ENCODE measurements at regions not wholly inside any gene's neighbourhood (a gene's known extent, or its start where the extent isn't known, plus 50 kb on each side); places are given as distances from the start of the nearest gene placed in this dataset.

DNA sequence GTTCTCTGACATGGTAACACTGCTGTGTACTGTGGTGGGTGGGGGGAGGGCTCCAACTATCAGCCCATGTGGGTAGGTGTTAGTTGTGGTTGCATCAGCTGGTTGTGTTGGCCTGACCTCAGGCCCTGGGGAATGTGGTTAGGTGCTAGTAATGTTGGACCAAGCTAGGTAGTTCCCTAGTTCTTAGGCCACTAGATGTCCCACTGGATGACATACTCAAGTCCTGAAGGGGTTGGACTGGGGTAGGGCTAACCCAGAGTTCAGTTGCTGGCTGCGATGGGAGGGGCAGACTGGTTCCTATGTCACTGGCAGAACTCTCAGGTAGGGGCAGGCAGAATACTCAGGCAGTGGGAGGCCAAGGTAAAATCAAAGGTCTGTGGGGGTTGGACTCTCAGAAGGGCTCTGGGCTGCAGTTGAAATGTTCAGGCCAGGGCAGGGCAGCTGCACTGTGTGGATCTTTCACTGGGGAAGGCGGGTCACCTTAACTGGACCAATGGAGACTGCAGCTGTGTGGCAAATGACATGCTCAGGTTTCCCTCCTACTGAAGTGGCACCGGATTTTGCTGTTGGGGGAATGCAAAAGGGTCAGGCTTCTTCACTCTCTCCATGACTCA lies 870.7 kb downstream of the LRRIQ3 start:
- no peak for ATAC-seq
- H3K4me3 Mint-ChIP-seq, result no peak overlapping the region
- intact Hi-C loops (cut with micrococcal nuclease), result no loop called here
- H3K27me3 ChIP-seq (ENCODE audit: control insufficient read depth, insufficient read depth, low read length), result no peaks in the 10 kb centered on the region
- no peak for DNase-seq
- H3K27me3 Mint-ChIP-seq (ENCODE audit: low read depth in 2 of 2), result no peaks in the 10 kb centered on the region
- no peaks in the 10 kb centered on the region for H3K36me3 ChIP-seq (ENCODE audit: control insufficient read depth, insufficient read depth, low read length)
- H3K9me3 Mint-ChIP-seq, result peaks cover 15 to 22% of the 10 kb centered on the region in 2 donors
- H3K4me1 Mint-ChIP-seq, result no peaks in the 10 kb centered on the region
- TF ChIP-seq, protein P1, sequence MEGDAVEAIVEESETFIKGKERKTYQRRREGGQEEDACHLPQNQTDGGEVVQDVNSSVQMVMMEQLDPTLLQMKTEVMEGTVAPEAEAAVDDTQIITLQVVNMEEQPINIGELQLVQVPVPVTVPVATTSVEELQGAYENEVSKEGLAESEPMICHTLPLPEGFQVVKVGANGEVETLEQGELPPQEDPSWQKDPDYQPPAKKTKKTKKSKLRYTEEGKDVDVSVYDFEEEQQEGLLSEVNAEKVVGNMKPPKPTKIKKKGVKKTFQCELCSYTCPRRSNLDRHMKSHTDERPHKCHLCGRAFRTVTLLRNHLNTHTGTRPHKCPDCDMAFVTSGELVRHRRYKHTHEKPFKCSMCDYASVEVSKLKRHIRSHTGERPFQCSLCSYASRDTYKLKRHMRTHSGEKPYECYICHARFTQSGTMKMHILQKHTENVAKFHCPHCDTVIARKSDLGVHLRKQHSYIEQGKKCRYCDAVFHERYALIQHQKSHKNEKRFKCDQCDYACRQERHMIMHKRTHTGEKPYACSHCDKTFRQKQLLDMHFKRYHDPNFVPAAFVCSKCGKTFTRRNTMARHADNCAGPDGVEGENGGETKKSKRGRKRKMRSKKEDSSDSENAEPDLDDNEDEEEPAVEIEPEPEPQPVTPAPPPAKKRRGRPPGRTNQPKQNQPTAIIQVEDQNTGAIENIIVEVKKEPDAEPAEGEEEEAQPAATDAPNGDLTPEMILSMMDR (IDR thresholded peaks at IDR 0.05), result no peak
- peaks cover 14% of the 10 kb centered on the region for H3K9me3 ChIP-seq (ENCODE audit: control insufficient read depth, insufficient read depth, low read length)
- no peak overlapping the region for H3K27ac Mint-ChIP-seq
- H3K27ac ChIP-seq (ENCODE audit: low read length), result no peak overlapping the region
- 85% methylated on average over 3 of the region's 3 CpGs for WGBS (ENCODE audit: insufficient coverage)
- H3K36me3 Mint-ChIP-seq, result peaks cover 26% of the 10 kb centered on the region
- H3K4me1 ChIP-seq (ENCODE audit: control insufficient read depth, insufficient read depth, low read length), result no peaks in the 10 kb centered on the region
- H3K4me3 ChIP-seq (ENCODE audit: low read length), result no peak overlapping the region

DNA sequence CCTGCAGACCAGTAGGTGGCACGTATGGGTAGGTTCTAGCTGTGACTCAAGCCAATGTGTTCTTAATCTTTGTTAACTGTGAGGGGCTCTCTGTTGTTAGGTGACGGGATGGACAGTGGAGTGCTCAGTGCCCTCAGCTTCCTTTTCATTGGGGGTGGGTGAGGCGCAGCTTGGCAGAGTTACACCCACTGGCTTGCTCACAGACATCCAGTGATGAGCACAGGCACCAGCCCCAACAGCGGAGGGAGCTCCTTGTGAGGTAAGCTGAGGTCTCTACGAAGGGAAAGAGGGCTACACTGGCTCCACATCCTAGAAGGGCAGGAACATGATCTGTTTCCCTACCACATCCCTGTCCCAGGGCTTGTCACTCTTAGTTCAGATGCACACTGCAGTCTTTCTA lies 871.3 kb downstream of the LRRIQ3 start:
- no peak overlapping the region for H3K27ac Mint-ChIP-seq
- TF ChIP-seq, protein P1 (IDR thresholded peaks at IDR 0.05), result no peak
- H3K9me3 Mint-ChIP-seq, result peaks cover 14 to 24% of the 10 kb centered on the region in 2 donors
- intact Hi-C loops (cut with micrococcal nuclease), result no loop called here
- no peak overlapping the region for H3K4me3 Mint-ChIP-seq
- no peaks in the 10 kb centered on the region for H3K4me1 Mint-ChIP-seq
- no peak for DNase-seq
- H3K27me3 ChIP-seq (ENCODE audit: control insufficient read depth, insufficient read depth, low read length), result no peaks in the 10 kb centered on the region
- H3K9me3 ChIP-seq (ENCODE audit: control insufficient read depth, insufficient read depth, low read length), result peaks cover 14% of the 10 kb centered on the region
- H3K36me3 Mint-ChIP-seq, result peaks cover 28% of the 10 kb centered on the region
- no peak overlapping the region for H3K4me3 ChIP-seq (ENCODE audit: low read length)
- ATAC-seq, result no peak
- no peaks in the 10 kb centered on the region for H3K4me1 ChIP-seq (ENCODE audit: control insufficient read depth, insufficient read depth, low read length)
- no peaks in the 10 kb centered on the region for H3K27me3 Mint-ChIP-seq (ENCODE audit: low read depth in 2 of 2)
- H3K27ac ChIP-seq (ENCODE audit: low read length), result no peak overlapping the region
- no peaks in the 10 kb centered on the region for H3K36me3 ChIP-seq (ENCODE audit: control insufficient read depth, insufficient read depth, low read length)
- 84% methylated on average over 5 of the region's 5 CpGs for WGBS (ENCODE audit: insufficient coverage)

DNA sequence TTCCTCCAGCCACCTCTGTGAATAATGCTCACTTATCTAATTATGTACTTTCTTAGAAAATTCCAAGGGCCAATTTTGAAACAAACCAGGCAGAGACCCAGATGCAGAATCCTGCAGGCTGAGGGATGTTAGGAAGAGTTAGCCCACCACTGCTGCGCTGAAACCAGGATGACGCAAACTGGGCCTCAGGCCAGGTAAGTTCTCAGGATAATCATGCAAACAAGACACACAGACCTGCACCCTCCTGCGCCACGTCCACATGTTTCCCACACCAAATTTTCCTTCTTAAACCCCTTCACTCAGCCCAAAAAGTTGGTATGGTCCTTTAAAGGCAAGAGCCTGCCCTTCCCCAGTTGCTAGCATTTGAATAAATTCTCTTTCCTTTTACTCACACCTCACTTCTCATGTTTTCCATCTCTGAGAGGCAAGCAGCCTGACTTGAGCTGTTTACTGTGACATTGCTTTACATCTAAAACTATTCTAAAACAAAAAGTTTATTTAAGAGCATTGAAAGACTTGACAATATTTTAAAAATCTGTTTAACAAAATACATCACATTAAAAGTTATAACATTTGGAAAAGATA lies 887.1 kb downstream of the LRRIQ3 start:
- Mint-ChIP-seq H3K27me3 (ENCODE audit: low read depth in 2 of 2) (no peaks in the 10 kb centered on the region), H3K4me3 (no peak overlapping the region), H3K4me1 (no peaks in the 10 kb centered on the region), H3K9me3 (peaks cover 9 to 19% of the 10 kb centered on the region in 2 donors), H3K36me3 (no peaks in the 10 kb centered on the region), H3K27ac (no peak overlapping the region)
- WGBS (ENCODE audit: insufficient coverage), result 83% methylated on average over 4 of the region's 4 CpGs
- no peak overlapping the region for H3K4me3 ChIP-seq (ENCODE audit: low read length)
- intact Hi-C loops (cut with micrococcal nuclease), result no loop called here
- no peaks in the 10 kb centered on the region for H3K9me3 ChIP-seq (ENCODE audit: control insufficient read depth, insufficient read depth, low read length)
- no peaks in the 10 kb centered on the region for H3K4me1 ChIP-seq (ENCODE audit: control insufficient read depth, insufficient read depth, low read length)
- TF ChIP-seq, protein P1 (IDR thresholded peaks at IDR 0.05), result no peak
- no peaks in the 10 kb centered on the region for H3K27me3 ChIP-seq (ENCODE audit: control insufficient read depth, insufficient read depth, low read length)
- DNase-seq (no peak), ATAC-seq (no peak)
- H3K27ac ChIP-seq (ENCODE audit: low read length), result no peak overlapping the region
- no peaks in the 10 kb centered on the region for H3K36me3 ChIP-seq (ENCODE audit: control insufficient read depth, insufficient read depth, low read length)

Data from natural killer cell (primary cell).